Right lobe of liver (tissue), 4 donors: ENCODE measurements at regions not wholly inside any gene's neighbourhood (a gene's known extent, or its start where the extent isn't known, plus 50 kb on each side); places are given as distances from the start of the nearest gene placed in this dataset.

ENCODE experiments used
- POLR2A ChIP-seq: fragments of 450-650 bp; IDR thresholded peaks from one replicate; pipeline ENCODE4 v1.6.1; 2017; ENCODE audit warnings: antibody characterized with exemption, mild to moderate bottlenecking
- TF ChIP-seq, protein P1 (sequence below), 4 donors: fragments of 200-600 bp in 3 of 4; fragments of 450-650 bp in 1 of 4; IDR thresholded peaks; one replicate each; pipeline versions ENCODE4 v1.5.1 to v1.8.0; 2016 to 2022; ENCODE audit warnings: antibody characterized with exemption in 4 of 4, mild to moderate bottlenecking in 2 of 4
- donor health status: DM: no; HTN: no; CAD: no.
- donor health status: DM: no; HTN: no; CAD: no.
- donor health status: DM: no; HTN: yes; CAD: no.

DNA sequence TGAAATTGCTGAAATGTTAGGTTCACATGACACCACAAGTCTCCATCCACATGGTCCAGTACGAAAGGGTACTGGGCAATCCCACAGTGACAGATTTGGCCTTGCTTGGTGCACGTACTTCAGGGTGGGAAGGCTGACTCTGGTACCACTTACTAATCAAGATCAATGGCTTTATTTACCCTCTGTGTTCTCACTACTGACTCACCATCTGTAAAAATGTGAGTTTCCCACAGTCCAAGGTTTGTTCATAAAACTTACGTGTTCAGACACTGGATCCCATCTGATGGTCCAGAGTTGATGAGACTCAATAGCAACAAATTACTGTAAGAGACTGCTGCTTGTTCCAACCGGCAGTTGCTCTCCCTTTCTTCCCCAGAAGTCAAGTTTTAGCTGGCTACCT lies 231.7 kb downstream of the LMX1A start:
- TF ChIP-seq, protein P1, sequence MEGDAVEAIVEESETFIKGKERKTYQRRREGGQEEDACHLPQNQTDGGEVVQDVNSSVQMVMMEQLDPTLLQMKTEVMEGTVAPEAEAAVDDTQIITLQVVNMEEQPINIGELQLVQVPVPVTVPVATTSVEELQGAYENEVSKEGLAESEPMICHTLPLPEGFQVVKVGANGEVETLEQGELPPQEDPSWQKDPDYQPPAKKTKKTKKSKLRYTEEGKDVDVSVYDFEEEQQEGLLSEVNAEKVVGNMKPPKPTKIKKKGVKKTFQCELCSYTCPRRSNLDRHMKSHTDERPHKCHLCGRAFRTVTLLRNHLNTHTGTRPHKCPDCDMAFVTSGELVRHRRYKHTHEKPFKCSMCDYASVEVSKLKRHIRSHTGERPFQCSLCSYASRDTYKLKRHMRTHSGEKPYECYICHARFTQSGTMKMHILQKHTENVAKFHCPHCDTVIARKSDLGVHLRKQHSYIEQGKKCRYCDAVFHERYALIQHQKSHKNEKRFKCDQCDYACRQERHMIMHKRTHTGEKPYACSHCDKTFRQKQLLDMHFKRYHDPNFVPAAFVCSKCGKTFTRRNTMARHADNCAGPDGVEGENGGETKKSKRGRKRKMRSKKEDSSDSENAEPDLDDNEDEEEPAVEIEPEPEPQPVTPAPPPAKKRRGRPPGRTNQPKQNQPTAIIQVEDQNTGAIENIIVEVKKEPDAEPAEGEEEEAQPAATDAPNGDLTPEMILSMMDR (IDR thresholded peaks at IDR 0.05): no peak
- TF ChIP-seq POLR2A: no peak
